GM12891 (cell line): ENCODE measurements at regions not wholly inside any gene's neighbourhood (a gene's known extent, or its start where the extent isn't known, plus 50 kb on each side); places are given as distances from the start of the nearest gene placed in this dataset.

ENCODE experiments used
- POLR2A ChIP-seq: IDR thresholded peaks from 2 replicates; pipeline ENCODE4 v1.6.1; 2011; ENCODE audit warnings: low read depth, low read length, control low read depth
- POLR2AphosphoS5 ChIP-seq: IDR thresholded peaks from 2 replicates; pipeline ENCODE4 v1.6.1; 2011; ENCODE audit warnings: low read depth, low read length, control low read depth
- SPI1 ChIP-seq: IDR thresholded peaks from 2 replicates; pipeline ENCODE4 v1.6.1; 2011; ENCODE audit warnings: low read depth, low read length, control low read depth
- TAF1 ChIP-seq: IDR thresholded peaks from 2 replicates; pipeline ENCODE4 v1.6.1; 2011; ENCODE audit warnings: low read depth, low read length, control low read depth

GRCh38 chr11:115625502-115625901, 121.3 kb upstream of the CADM1 start:
- TF ChIP-seq POLR2A: no peak
- TF ChIP-seq TAF1: no peak
- TF ChIP-seq POLR2AphosphoS5: no peak
- no peak for TF ChIP-seq SPI1
